ENCODE measurements at regions not wholly inside any gene's neighbourhood (a gene's known extent, or its start where the extent isn't known, plus 50 kb on each side); places are given as distances from the start of the nearest gene placed in this dataset.
"Not testable (repeated sequence)": the region's sequence is repeated elsewhere in the genome, so short reads cannot be mapped to it uniquely, and the experiment has no call there.

DNA sequence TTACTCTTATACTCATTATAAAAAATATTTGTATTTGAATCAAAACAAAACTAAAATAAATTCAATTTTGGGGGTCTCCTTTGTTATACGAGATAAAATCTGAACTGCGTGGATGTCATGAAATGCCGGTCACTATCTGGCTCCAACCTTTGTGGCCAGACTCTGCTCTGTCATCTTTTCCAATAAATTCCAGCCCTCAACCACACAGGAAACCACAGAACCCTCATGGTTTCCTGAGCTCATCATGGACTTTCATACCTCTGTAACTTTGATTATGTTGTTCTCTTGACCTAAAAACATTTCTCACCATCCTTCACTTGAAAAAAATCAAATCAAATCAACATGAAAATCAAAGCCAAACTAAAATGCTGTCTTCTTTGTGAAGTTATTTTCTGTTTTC, 724.7 kb downstream of the METTL4 start:
- no peak for DNase-seq (ENCODE audit: low spot score)

DNA sequence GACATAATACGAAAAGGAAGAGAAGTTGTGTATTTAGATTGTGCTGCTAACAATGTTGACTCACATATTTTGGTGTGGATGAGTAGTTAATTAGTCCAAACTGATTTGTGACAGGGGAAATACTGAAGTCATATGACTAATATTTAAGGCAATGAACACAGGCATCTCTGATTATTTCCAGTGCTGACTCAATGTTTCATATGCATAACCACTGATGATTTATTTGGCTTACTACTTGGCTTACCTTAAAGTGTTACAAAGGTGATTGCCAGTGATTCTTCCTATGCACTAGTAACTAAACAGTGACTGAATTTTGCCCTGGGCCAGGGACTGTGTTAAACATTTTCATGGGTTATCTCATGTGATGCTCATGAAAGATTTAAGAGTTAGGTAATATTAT, 722.6 kb downstream of the METTL4 start:
- no peak for DNase-seq (ENCODE audit: low spot score)

DNA sequence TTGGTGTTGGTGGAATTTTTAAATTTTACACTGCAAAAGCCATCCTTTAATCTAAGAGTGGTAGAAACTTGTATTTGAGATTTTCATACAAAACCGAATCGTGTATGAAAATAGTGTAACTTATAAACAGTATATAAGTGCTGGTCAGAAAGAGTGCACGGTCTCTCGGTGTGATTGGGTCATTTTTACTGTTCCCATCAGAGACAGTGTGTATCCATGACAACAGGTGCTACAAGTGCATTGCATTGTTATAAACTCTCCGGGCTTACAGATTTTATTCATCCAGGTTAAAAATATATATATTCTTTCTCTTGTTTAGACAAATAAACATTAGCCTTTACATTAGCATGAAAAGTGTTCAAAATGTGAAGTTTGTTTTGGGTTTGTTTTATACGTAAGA, 721.9 kb downstream of the METTL4 start:
- DNase-seq (ENCODE audit: low spot score) = no peak

DNA sequence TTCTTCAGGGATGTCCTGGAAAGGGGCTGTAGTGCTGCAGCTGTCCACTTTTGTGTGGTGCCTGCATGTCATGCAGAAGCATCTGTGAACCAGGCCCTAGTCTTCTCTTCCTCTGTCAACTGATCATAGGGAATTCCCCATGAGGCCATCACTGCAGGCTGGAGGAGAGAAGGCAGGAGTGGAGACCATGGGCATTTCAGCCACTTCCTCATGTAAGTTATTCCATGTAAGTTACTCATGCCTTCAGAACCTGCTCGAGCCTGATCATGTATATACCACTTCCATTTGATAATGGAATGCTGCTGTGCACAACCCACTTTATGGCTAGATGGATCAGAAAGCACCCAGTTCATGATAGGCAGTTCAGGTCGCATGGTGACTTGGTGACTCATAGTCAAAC, 714.0 kb downstream of the METTL4 start:
- not testable (repeated sequence) for DNase-seq (ENCODE audit: low spot score)

DNA sequence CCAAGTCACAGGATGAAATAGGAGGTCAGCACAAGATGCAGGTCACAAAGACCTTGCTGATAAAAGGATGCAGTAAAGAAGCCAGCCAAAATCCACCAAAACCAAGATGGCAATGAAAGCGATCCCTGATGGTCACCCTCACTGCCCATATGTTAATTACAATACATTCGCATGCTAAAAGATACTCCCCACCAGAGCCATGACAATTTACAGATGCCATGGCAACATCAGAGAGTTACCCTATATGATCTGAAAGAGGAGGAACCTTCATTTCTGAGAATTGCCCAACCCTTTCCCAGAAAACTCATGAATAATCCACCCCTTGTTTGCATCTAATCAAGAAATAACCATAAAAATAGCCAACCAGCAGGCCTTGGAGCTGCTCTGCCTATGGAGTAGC, 709.8 kb downstream of the METTL4 start:
- DNase-seq (ENCODE audit: low spot score) = no peak

DNA sequence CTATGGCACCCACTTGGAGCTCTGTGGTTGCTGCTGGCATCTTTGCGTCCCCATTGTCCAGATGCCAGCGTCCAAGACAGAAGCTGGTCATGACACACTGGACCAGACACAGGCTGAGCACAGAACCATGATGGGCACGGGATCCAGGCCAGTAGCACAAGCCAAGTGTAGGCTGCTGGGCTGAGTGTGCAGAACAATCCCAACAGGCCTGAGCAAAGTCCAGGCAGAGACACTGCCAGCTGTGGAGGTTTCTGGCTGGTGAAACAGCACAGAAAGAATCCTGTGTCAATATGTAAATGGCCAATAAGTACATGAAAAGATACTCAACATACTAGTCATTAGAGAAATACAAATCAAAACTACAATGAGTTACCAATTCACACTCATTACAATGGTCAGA, 705.4 kb downstream of the METTL4 start:
- DNase-seq (ENCODE audit: low spot score) = no peak

DNA sequence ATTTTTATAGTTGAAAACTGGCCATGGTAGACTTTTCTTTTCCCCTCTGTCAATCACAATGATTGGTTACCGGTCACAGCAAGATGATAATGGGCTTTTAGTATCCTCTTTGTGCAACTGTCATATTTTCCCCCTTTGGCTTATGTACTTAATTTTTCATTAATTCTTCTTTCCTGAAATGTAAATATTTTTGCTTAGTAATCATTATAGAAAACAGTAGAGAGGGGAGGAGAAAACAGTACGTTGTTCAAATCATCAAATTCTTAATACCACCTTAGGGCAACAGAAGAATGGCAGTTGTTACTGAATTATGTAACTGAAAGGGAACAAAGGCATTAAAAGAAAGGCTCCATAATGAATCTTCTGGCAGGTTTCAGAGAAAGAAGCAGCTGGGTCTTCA, 699.0 kb downstream of the METTL4 start:
- DNase-seq (ENCODE audit: low spot score) = no peak

DNA sequence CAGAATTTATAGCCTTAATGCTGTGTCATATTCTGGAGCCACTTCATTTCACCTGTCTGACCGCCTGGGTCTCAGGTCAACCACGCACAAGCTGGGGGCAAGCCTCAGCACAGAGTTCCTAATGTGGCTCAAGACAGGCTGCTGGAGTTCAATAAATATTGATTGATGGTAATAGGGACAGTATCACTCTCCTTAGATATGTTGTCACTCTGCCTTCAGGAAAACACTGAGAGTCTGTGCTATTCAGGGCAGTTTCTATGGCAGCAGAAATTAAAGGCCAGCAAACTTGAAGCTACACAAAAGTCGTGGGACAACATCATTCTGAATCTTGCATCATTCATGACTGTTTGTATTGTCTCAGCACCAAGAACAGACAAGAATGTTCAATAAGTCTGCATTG, 696.1 kb downstream of the METTL4 start:
- no peak for DNase-seq (ENCODE audit: low spot score)

DNA sequence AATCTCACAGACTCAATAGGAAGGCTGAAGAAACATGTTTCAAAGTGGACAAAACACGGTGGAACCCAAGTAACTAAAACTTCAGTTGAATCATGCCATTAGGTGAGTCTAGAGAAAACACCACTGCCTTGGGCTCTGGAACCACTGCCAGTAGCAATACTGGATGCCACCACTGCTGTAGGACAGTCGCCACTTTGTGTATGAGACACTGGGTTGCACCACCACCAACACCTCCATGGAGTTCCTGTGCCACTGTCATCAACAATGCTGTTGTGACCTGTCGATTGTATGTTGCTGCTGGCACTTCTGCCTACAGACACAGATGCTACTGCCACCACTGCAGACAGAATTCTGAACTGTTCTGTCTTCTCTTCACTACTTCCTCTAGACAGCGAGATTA, 686.7 kb downstream of the METTL4 start:
- DNase-seq (ENCODE audit: low spot score) = no peak

DNA sequence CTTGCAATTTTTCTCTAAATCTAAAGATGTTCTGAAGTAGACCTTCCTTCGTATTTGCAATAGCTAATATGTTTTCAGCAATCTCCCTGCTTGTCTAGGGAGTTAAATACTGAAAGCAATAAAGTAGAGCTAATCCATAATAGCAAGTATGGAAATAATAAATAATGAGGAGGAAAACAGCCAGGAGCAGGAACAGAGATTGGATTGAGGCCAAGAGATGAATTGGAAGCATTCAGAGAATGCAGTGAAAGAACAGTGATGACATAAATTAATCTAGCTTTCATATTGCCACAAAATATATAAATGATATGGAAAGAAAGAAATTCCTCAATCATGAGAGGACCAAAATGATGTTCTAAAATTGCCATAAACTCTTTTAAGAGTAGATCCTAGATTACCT, 679.7 kb downstream of the METTL4 start:
- DNase-seq (ENCODE audit: low spot score) = no peak

DNA sequence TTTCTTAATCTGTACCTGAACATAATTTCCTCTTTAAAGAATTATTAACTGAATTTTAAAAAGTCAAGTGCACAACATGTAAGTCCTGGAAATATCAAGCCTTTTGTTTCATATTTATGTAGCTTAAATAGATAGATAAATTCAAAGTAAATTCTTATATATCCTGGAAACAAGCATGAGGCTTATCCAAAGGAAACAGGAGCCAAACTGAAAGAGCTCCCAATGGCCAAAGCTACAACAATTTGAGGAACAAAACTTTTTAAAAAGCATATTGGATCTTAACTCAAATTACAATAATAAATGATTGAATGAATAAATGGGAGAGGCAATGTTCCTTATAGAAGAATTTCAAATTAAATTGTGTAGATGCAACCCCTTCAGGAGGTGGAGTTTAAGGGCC, 679.1 kb downstream of the METTL4 start:
- no peak for DNase-seq (ENCODE audit: low spot score)

DNA sequence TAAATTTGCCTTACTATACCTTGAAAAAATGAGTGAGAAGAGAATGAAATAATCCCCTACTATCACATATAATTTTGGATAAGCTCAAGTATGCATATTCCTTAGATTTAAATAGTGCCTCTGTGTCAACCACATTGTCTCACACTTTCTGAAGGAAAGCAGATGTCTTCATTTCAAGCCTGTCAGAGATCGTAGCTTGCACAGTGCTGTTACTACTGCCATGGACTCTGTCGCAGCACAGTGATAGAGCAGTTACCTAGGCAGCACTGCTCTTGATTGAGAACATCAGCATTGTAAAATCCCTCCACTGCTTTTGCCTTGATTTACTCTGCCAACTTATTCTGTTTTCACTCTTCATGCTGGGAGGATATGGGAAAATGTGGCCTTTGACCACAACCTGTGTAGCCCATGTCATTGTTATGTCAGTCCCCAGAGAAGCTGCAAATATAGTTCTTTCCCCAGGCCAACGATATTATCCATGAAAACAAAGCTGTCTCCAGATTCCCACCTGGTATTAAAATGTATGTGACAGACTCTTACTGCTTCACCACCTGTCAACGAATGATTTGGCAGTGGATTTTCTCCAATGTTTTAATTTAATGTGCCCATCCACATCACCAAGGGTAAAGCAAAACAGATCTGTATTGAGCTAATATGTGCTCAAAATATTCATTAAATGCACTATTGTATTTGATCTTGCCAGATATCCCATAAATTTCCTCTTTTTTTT, 675.7 kb downstream of the METTL4 start:
- no peak for DNase-seq (ENCODE audit: low spot score)

DNA sequence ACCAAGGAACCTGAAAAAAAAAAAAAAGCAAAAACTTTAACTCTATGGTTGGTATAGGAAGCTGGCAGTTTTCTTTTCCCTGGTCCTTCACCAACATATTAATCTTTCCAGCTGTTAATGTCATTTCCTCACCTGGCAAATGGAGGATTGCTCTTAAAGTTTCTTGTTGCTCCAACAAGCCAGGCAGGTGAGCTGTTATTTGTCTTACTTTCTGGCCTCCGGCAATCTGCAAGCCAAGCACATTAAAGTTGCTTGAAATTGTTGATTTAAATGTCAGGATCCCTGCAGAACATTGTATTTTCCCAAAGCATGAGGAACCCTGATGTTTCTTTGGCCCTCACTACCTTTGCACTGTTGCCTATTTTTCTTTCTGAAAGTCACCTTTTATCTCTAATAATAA, 664.9 kb downstream of the METTL4 start:
- DNase-seq (ENCODE audit: low spot score) = no peak

DNA sequence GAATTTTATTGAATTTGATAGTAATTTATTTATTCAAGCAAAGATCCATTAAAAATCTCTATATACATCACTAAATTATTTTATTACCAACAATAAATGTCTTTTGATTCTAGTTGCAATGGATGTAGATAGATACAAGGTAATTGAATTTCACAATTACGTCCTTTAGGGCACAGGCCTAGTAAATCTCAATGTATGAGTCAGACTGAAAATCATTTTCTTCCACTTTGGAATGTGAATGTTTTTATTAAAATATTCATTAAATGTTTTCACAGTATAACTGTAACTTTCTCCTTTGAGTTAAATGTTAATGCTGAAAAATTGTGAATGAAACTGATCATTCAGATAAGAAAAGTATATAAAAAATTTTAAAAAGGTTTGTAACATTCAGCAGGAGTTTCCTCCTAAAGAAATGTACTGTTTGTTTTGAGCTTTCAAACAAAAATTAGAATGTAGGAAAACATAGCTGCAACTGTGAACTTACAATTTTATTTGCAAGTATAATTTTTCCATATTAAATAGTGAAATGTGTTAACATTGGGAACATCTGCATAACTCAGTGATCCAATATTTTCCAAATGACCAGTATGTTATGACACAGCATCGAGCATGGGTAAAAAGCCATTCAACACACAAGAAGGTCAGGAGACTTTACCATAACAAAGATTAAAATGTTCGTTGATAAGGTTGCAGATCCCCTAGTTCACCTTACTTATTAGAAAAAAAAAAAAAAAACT, 663.7 kb downstream of the METTL4 start:
- no peak for DNase-seq (ENCODE audit: low spot score)

DNA sequence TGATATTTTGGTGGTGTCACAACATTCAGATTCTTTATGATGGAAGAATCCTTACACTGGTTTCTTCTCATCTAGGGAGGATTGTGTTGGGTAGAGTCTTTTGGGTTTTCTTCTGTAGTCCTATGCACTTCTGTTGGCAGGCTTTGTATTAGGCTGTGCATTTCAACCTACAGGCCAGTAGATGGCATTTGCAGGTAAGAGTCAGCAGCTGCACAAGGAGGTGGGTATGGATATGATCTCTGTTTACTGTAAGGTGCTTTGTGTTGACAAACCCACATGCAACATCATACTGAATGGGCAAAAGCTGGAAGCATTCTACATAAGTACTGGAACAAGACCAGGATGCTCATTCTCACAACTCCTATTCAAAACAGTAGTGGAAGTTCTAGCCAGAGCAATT, 656.8 kb downstream of the METTL4 start:
- no peak for DNase-seq (ENCODE audit: low spot score)

DNA sequence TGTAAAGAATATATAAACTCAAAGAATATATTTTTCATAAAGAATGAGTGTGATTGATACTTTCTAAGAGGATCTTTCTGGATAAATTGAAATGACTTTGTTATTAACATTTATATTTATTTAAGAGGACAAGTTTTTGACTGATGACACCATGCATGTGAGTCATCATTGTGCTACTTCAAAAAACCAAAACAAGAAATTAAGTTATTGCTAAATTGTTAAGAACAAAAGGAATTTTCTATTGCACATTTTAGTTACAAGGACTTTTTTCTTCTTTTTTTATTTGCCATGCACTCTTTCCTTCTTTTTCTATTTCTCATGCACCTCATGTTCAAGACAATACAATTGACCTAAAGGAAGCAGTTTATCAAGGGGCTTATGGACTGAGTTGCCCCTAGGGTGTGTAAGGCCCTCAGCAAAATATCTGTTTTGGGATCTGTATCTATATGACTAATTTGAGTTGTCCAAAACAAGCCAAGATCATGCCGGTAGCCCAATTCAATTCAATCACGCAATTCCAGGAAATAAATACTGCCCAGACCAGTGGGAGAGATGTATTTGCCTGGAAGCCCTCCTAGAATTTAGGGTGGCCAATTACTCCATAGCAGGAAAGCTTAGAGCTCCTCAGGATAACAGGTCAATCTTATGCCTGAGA, 654.3 kb downstream of the METTL4 start:
- DNase-seq (ENCODE audit: low spot score) = no peak

DNA sequence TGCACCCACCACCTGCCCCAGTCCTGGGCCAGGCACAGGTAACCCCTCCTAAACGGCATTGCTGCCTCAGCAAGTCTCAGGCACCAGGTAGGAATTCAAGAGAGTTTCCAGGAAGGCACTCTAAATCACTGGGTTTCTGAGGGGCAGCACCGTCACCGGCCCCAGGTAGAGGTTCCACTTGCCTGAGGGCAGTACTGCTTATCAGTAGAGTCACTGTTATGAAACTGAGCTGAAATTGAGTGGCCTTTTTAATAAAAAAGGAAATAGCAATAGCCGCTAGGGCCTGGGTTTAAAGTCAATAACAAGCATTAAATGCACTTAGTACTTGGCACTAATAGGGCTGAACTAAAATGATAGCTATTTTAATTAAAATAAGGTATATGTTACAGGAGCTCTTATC, 653.7 kb downstream of the METTL4 start:
- DNase-seq (ENCODE audit: low spot score) = no peak

DNA sequence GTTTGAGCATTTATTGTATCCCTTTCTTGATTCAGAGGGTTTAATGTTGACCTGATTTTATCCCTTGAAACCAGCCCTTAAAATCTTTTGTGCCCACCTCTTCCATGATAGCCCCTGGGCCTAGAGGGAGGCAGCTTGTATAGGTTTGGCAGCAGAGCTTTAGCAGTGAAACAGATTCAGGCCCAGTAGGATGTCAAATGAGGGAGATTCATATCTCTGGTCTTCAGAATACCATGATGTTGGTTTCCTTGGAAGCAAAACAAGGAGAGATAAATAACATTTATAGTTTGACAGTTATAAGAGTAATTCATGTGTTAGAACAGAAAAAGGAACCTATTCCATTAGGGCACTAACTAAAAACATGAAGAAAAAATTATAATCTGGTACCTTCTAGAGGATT, 649.2 kb downstream of the METTL4 start:
- no peak for DNase-seq (ENCODE audit: low spot score)

DNA sequence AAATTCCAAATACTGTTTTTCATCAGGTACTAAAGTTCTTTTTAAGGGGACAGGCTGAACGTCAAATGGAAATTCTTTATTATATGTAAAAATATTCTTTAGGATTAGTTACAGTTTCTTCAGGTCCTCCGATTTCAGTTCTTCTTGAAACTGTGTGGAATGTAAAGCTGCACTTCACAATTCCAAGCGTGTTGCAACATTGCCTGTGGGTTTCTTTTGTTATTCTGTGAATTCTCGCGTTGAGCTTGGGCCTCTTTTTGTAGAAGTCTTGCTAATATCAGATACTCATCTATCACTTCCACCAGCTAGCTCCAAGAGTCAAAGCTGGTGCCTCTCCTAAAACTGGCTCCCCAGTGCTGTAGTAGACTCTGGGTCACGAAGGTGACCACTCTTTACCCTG, 642.6 kb downstream of the METTL4 start:
- DNase-seq (ENCODE audit: low spot score) = no peak

DNA sequence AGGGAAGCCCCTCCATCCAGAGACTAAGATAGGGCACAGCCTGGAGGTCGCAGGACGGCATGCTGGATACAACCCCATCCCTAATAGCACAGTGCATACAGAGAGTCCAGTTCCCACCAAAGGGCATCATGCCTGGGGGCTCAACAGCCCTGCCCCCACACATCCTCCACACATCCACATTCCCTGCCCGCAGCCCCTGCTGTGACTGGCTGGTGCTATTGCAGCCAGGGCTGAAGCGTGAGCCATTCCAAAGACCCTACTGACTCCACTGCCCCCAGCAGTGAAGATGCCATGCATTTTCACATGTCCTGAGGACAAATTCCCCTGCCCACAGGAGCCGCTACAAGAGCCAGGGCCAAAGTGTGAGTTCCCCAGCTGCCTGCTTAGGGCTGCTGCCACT, 641.6 kb downstream of the METTL4 start:
- no peak for DNase-seq (ENCODE audit: low spot score)

DNA sequence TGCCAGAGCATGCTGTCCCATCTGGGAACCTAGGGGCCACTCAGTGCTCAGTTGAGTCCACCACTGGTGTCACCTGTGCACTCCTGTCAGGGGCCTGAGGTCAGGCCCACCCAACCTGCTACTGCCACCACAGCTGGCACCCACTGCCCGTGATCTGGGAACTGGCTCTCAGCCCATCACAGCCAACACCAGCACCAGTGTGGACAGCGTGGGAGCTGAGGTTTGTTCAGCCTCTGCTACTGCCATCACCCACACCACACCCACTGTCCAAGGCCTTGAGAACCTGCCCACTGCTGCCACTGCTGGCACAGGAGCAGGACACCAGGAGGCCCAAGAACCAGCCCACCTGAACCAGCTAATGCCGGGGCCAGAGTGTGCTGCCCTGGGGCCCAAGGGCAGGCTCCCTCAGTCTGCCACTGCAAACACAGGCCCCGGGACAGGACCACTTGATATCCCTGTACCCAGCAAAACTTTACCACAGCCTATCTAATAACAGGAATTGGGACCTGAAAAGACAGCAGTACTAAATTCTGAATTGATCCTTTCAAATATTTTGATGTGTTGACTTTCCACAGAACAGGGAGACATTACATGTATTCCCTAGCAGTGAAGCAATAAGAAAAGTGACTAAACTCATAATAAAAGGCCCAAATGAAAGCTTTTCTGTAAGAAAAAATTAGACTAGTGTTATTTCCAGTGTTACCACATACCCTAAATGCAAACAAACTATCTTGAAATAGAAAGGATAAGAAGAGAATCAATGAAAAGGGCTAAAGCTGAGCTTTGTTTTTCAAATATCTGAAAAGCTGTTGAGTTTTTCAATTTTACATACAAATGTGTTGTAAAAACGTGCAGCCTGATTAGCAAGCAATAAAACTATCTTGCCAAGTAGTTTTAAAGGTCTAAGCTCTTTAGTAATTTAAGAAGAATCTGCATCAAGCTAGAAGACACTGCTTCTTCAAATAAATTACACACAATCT, 640.7 kb downstream of the METTL4 start:
- DNase-seq (ENCODE audit: low spot score) = no peak

DNA sequence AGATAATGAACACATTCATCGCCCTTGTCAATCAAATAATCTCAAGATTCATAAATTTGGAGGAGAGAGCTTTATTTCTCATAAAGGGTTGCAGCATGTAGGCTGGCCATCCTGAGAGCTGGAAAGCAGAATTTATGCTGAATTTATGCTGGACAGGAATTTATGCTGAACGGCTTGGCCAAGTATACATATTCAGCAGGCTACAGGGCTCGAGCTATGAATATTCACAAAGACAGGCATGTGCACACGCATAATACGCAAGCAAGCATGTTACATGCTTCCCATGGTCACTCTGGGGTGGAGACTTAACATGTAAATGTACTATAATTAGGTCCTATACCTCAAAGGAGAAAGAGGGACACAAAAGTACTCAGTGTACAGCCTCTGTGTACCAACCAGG, 618.8 kb downstream of the METTL4 start:
- DNase-seq (ENCODE audit: low spot score) = no peak
